GM12872 (cell line): ENCODE measurements at regions not wholly inside any gene's neighbourhood (a gene's known extent, or its start where the extent isn't known, plus 50 kb on each side); places are given as distances from the start of the nearest gene placed in this dataset.

Source experiments
- TF ChIP-seq, protein P1 (sequence below): IDR thresholded peaks from 3 replicates; pipeline ENCODE4 v1.5.1; 2011; ENCODE audit warnings: low read depth, mild to moderate bottlenecking, low read length, moderate library complexity; ENCODE audit not compliant: insufficient read depth

DNA sequence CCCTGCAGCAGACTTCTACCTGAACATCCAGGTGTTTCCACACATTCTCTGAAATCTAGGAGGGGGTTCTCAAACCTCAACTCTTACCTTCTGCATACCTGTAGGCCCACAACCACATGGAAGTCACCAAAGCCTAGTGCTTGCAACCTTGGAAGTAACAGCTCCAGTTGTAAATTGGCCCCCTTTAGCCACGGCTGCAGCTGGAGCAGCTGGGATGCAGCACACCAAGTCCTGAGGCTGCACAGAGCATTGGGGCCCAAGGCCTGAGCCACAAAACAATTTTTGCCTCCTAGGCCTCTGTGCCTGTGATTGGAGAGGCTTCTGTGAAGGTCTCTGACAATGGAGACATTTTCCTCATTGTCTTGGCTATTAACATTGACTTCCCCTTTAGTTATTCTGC, 772.4 kb upstream of the INTU start:
- TF ChIP-seq, protein P1, sequence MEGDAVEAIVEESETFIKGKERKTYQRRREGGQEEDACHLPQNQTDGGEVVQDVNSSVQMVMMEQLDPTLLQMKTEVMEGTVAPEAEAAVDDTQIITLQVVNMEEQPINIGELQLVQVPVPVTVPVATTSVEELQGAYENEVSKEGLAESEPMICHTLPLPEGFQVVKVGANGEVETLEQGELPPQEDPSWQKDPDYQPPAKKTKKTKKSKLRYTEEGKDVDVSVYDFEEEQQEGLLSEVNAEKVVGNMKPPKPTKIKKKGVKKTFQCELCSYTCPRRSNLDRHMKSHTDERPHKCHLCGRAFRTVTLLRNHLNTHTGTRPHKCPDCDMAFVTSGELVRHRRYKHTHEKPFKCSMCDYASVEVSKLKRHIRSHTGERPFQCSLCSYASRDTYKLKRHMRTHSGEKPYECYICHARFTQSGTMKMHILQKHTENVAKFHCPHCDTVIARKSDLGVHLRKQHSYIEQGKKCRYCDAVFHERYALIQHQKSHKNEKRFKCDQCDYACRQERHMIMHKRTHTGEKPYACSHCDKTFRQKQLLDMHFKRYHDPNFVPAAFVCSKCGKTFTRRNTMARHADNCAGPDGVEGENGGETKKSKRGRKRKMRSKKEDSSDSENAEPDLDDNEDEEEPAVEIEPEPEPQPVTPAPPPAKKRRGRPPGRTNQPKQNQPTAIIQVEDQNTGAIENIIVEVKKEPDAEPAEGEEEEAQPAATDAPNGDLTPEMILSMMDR: no peak

DNA sequence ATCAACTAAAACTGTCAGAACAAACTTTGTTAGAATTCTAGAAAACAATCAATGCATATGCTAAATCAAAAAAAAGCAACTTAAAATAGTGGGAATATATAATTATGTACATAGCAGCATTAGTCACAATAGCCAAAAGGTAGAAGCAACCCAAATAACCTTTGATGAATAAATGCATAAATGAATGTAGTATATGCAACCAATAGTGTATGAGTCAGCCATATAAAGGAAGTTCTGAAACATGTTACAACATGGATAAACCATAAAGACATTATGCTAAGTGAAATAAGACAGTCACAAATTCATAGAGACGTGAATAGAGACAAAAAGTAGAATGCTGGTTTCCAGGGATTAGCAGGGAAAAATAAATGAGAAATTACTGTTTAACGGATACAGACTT, 762.8 kb upstream of the INTU start:
- TF ChIP-seq, protein P1: no peak

DNA sequence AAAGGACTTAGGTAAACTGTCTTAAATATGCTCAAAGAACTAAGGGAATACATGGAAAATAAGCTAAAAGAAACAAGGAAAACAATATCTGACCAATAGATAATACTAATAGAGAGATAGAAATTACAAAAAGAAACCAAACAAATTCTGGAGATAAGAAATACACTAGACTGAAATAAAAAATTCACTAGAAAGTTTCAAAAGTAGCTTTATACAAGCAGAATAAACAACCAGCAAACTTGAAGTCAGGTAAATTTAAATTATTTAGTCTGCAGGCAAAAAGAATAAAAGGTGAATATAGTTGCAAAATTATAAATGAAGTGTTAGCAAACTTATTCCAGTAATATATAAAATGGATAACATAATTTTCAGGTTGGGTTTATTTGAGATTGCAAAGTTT, 760.9 kb upstream of the INTU start:
- TF ChIP-seq, protein P1: no peak

DNA sequence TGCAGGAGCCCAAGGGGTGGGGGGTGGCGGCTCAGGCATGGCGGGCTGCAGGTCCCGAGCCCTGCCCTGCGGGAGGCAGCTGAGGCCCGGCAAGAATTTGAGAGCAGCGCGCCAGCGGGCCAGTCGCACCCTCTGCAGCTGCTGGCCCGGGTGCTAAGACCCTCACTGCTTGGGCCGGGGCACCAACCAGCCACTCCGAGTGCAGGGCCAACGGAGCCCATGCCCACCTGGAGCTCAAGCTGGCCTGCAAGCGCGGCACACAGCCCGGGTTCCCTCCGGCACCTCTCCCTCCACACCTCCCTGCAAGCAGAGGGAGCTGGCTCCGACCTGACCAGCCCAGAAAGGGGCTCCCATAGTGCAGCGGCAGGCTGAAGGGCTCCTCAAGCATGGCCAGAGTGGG, 758.2 kb upstream of the INTU start:
- TF ChIP-seq, protein P1: no peak

DNA sequence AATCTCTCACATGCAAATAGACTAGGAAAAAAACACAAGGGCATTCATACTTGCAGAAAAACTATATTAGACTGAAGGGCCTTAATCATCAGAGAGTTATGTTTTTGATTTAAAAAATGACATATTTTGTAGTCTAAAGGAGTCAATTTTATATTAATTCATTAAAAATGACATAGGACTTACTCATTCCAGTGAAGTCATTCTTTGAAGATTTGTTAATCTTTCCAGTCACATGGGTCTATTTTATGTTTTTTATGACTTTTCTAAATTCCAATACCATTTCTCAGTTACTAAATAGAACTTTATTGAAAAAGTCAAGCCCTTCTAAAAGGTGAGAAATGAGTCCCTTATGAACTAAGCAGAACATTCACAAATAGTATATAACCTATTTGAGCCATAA, 743.8 kb upstream of the INTU start:
- TF ChIP-seq, protein P1: no peak

DNA sequence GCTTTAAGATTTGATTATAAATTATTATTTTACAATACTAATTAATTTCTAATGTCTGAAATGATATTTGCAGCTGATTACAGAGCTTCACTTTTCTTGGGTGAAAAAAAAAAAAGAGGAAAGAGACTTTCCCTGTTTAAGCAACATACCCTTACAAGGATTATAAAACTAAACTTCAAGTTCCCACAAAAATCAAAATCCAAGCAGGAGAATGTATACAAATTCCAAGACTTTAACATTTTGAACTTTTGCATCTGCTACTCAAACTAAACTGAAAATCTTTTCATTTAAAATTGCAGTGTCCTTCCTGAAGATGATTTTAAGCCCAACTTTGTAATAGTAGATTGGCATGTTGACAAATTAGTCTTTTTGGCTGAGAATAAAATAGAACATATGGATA, 742.4 kb upstream of the INTU start:
- TF ChIP-seq, protein P1: no peak

DNA sequence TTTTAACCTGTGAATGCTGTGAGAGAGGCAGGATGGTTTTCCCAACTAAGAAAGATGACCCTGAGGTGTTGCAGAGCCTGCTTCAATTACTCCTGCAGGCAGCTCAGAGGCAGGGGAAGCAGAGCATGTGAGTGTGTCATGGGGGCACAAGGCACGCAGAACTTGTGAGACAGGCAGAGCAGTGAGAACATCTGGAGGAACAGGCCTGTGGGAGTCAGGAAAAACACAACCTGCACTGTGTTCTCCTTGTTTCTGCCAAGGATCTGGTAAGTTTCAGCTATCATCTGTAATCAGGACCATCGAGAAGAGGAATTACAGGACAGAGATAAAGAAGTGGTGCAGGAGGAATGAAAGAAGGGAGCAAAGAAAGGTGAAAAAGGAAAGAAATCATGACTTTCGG, 741.8 kb upstream of the INTU start:
- TF ChIP-seq, protein P1: no peak

DNA sequence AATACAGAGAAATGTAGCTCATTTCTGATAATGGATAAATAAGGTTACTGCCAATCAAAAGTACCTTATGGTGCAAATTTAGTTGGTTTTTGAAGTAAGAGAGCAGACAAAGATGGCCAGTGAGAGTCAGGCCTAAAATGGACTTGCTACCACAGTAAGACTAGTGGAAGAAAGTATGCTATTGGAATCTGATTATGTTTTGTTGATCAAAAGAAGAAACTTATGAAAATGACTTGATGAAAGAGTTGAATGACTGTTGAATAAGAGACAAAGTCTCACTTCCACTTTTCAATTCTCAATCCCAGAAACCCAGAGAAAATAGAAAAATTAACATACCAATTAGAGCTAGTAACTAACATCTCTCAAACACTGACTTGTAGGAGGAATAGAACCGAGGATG, 737.8 kb upstream of the INTU start:
- TF ChIP-seq, protein P1: no peak
